ENCODE measurements at regions not wholly inside any gene's neighbourhood (a gene's known extent, or its start where the extent isn't known, plus 50 kb on each side); places are given as distances from the start of the nearest gene placed in this dataset.

- TF ChIP-seq CTCF (IDR thresholded peaks at IDR 0.05) (no peak), POLR2AphosphoS5 (IDR thresholded peaks at IDR 0.05) (no peak)
These were observed 167.8 kb upstream of the EDNRA start for GRCh38 chr4:147313108-147313507.
